K562 (cell line): ENCODE measurements at regions not wholly inside any gene's neighbourhood (a gene's known extent, or its start where the extent isn't known, plus 50 kb on each side); places are given as distances from the start of the nearest gene placed in this dataset.

Source experiments
- CBFA2T3 ChIP-seq: fragments of 450-650 bp; IDR thresholded peaks from 2 replicates; pipeline ENCODE4 v1.6.1; 2017
- CHD1 ChIP-seq: fragments of 200-600 bp; sonication (generic); IDR thresholded peaks from one replicate; pipeline ENCODE4 v1.6.1; 2012; ENCODE audit warnings: mild to moderate bottlenecking, moderate library complexity, low read length, inconsistent platforms
- EZH2 ChIP-seq: IDR thresholded peaks from 2 replicates; pipeline ENCODE4 v1.6.1; 2012; ENCODE audit warnings: low read depth, mild to moderate bottlenecking, inconsistent platforms, low read length, borderline replicate concordance
- MXI1 ChIP-seq: IDR thresholded peaks from 2 replicates; pipeline ENCODE4 v1.6.1; 2011; ENCODE audit warnings: low read depth, mild to moderate bottlenecking, improper control_type of control experiment, low read length
- POLR2A ChIP-seq: fragments of 450-650 bp; conservative IDR thresholded peaks from 2 replicates; pipeline ENCODE4 v1.6.1; 2016
- SMARCE1 ChIP-seq: fragments of 450-650 bp; IDR thresholded peaks from 2 replicates; pipeline ENCODE4 v1.7.1; 2016; ENCODE audit warnings: mild to moderate bottlenecking
- SMC3 ChIP-seq: conservative IDR thresholded peaks from 2 replicates; pipeline ENCODE4 v1.6.1; 2011; ENCODE audit warnings: low read depth, low read length, improper control_type of control experiment; ENCODE audit not compliant: insufficient read depth
- SRSF1 ChIP-seq: fragments of 200-400 bp; formaldehyde crosslinking; IDR thresholded peaks from 2 replicates; pipeline ENCODE4 v1.6.1; 2017; ENCODE audit warnings: mild to moderate bottlenecking, low read depth, low read length, moderate library complexity
- ZBTB7A ChIP-seq: IDR thresholded peaks from 2 replicates; pipeline ENCODE4 v1.6.1; 2011; ENCODE audit warnings: low read depth, mild to moderate bottlenecking, low read length, moderate library complexity, borderline replicate concordance; ENCODE audit not compliant: control insufficient read depth
- TF ChIP-seq, protein P1 (sequence below), 3 experiments: IDR thresholded peaks in 2 of 3; conservative IDR thresholded peaks in 1 of 3; 2 replicates each; pipeline ENCODE4 v1.5.1; 2011 to 2012; ENCODE audit warnings: low read length in 3 of 3, mild to moderate bottlenecking in 3 of 3, control low read depth in 2 of 3, improper control_type of control experiment in 1 of 3, inconsistent platforms in 1 of 3, low read depth in 1 of 3, mixed read lengths in 1 of 3, moderate library complexity in 1 of 3; ENCODE audit not compliant: insufficient read depth in 2 of 3
- TF ChIP-seq, protein P2 (sequence below): sonication (generic); formaldehyde crosslinking; IDR thresholded peaks from 2 replicates; pipeline ENCODE4 v1.8.0; 2022; ENCODE audit warnings: missing genetic modification reagents, mild to moderate bottlenecking, moderate library complexity, borderline replicate concordance
- TF ChIP-seq, protein P3 (sequence below): fragments of 250-450 bp; sonication (Bioruptor Pico); IDR thresholded peaks from 2 replicates; pipeline ENCODE4 v1.8.0; 2022; ENCODE audit warnings: moderate library complexity, mild to moderate bottlenecking, inconsistent platforms

DNA sequence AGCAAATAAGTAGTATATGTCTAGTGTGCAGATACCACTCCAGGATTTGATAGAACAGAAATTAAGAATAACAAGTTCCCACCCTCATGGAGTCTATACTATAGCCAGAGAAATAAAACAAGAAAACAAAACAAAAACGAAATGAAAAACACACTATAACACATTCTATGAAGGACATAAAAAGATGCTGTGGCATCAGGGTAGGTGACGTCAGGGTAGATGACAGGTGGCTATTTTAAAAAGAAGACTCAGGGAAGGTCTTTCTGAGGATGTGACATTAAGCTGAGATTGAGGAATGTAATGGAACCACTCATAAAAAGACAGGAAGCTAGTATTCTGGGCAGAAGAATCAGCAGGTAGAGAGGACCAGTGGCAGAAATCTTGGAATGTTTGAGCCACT, 469.6 kb downstream of the RAP2B start:
- TF ChIP-seq ZBTB7A = no peak
- no peak for TF ChIP-seq SMARCE1
- TF ChIP-seq, protein P1, sequence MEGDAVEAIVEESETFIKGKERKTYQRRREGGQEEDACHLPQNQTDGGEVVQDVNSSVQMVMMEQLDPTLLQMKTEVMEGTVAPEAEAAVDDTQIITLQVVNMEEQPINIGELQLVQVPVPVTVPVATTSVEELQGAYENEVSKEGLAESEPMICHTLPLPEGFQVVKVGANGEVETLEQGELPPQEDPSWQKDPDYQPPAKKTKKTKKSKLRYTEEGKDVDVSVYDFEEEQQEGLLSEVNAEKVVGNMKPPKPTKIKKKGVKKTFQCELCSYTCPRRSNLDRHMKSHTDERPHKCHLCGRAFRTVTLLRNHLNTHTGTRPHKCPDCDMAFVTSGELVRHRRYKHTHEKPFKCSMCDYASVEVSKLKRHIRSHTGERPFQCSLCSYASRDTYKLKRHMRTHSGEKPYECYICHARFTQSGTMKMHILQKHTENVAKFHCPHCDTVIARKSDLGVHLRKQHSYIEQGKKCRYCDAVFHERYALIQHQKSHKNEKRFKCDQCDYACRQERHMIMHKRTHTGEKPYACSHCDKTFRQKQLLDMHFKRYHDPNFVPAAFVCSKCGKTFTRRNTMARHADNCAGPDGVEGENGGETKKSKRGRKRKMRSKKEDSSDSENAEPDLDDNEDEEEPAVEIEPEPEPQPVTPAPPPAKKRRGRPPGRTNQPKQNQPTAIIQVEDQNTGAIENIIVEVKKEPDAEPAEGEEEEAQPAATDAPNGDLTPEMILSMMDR (IDR thresholded peaks at IDR 0.05 in 2 of 3, conservative IDR thresholded peaks at IDR 0.05 in 1 of 3; ENCODE audit: insufficient read depth in 2 of 3, low read depth in 1 of 3, low read length in 3 of 3) = no peak
- no peak for TF ChIP-seq CBFA2T3
- TF ChIP-seq, protein P2, sequence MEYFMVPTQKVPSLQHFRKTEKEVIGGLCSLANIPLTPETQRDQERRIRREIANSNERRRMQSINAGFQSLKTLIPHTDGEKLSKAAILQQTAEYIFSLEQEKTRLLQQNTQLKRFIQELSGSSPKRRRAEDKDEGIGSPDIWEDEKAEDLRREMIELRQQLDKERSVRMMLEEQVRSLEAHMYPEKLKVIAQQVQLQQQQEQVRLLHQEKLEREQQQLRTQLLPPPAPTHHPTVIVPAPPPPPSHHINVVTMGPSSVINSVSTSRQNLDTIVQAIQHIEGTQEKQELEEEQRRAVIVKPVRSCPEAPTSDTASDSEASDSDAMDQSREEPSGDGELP = no peak
- TF ChIP-seq, protein P3, sequence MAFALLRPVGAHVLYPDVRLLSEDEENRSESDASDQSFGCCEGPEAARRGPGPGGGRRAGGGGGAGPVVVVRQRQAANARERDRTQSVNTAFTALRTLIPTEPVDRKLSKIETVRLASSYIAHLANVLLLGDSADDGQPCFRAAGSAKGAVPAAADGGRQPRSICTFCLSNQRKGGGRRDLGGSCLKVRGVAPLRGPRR (CRISPR knock-in tag) = no peak
- no peak for TF ChIP-seq SRSF1
- TF ChIP-seq MXI1 = no peak
- no peak for TF ChIP-seq SMC3
- no peak for TF ChIP-seq EZH2
- TF ChIP-seq CHD1 = no peak
- TF ChIP-seq POLR2A = no peak
